Renal cortical epithelial cell (primary cell): ENCODE measurements at regions not wholly inside any gene's neighbourhood (a gene's known extent, or its start where the extent isn't known, plus 50 kb on each side); places are given as distances from the start of the nearest gene placed in this dataset.
"Not testable (repeated sequence)": the region's sequence is repeated elsewhere in the genome, so short reads cannot be mapped to it uniquely, and the experiment has no call there.

Experiments used
- DNase-seq: peaks from one replicate; pipeline ENCODE4 v3.0.0-alpha.2; 2011; ENCODE audit warnings: low read depth

GRCh38 chr2:231644426-231644825 is 51.8 kb downstream of the TEX44 start:
- no peak for DNase-seq

DNA sequence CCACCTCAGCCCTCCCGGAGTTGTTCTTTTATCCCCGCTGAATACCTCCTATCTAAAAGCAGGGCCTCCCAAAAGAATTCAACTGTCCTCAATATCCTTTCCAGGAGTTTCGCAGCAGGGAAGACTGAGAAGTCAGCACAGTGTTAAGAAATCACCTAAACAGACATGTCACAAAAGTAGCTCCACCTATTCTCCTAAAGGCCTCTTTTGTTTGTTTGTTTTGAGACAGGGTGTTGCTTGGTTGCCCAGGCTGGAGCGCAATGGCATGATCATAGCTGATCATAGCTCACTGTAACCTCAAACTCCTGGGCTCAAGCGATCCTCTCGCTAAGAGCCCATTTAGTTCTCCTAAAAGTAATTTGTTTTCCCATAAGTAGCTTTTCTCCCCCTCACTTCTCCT is 53.8 kb downstream of the TEX44 start:
- DNase-seq: peak; percentile 64

- DNase-seq: peak; percentile 42
These were observed 56.0 kb downstream of the TEX44 start for GRCh38 chr2:231648579-231649174.

DNA sequence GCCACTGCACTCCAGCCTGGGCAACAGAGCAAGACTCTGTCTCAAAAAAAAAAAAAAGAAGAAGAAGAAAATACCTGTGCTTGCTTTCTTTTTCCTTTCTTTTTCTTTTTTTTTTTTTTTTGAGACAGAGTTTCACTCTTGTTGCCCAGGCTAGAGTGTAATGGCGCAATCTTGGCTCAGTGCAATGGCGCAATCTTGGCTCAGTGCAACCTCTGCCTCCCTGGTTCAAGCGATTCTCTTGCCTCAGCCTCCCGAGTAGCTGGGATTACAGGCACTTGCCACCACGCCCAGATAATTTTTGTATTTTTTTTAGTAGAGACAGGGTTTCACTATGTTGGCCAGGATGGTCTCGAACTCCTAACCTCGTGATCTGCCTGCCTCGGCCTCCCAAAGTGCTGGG is 56.8 kb upstream of the PTMA start:
- not testable (repeated sequence) for DNase-seq

DNA sequence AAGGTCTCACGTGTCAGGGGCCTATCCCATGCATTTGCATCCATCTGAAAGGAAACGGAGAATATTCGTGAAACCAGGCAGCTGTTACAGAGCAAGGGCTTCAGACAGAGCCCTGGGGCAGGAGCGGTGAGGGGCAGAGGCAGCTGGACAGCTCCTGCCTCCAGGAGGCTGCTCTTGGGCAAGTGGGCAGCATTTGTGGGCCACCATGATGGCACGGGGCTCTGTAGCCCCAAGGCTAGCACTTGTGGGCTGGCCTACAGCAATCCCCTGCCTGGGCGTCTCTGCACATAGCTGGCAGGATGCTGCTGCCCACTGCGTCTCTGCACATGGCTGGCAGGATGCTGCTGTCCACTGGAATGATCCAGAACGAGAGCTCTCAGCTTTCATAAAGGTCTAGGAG is 52.8 kb upstream of the PTMA start:
- no peak for DNase-seq

DNA sequence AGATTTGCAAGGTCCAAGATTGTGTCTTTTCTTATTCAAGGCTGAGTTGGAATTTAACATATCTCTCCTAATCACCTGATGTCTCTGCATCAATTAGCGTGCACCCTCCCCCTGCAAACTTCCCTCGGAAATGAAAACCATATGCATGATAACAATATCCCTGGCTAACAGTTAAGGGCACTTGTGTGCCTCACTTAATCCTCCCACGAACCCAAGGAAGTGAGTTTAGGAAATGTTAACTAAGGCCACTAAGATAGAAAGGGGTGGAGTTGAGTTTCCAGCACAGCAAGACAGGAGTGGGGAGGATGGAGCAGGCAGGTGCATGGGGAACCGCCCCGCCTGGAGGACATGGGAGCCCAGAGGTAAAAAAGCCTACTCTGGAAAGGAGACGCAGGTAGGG is 52.4 kb upstream of the PTMA start:
- DNase-seq: no peak
